Breast epithelium (tissue), 3 donors: ENCODE measurements at regions not wholly inside any gene's neighbourhood (a gene's known extent, or its start where the extent isn't known, plus 50 kb on each side); places are given as distances from the start of the nearest gene placed in this dataset.

Experiments used
- CTCF ChIP-seq, 3 donors: fragments of 450-650 bp; IDR thresholded peaks; one replicate each; pipeline ENCODE4 v1.5.1; 2016 to 2017; ENCODE audit warnings: antibody characterized with exemption in 3 of 3, mild to moderate bottlenecking in 3 of 3, moderate library complexity in 3 of 3
- POLR2A ChIP-seq: fragments of 450-650 bp; IDR thresholded peaks from one replicate; pipeline ENCODE4 v1.6.1; 2016; ENCODE audit warnings: antibody characterized with exemption, mild to moderate bottlenecking, moderate library complexity
- POLR2AphosphoS5 ChIP-seq, 3 donors: sonication (generic); formaldehyde crosslinking; IDR thresholded peaks; one replicate each; pipeline ENCODE4 v1.6.1; 2017; ENCODE audit warnings: antibody characterized with exemption in 3 of 3

- TF ChIP-seq CTCF (IDR thresholded peaks at IDR 0.05) (no peak), POLR2AphosphoS5 (IDR thresholded peaks at IDR 0.05) (no peak), POLR2A (no peak)
Observed at GRCh38 chr5:152978141-152978835, 512.2 kb upstream of the GRIA1 start.
